Activated T-cell treated with anti-CD3 and anti-CD28 coated beads for 48 hours (primary cell): ENCODE measurements at regions not wholly inside any gene's neighbourhood (a gene's known extent, or its start where the extent isn't known, plus 50 kb on each side); places are given as distances from the start of the nearest gene placed in this dataset.

Source experiments
- DNase-seq: peaks from one replicate; pipeline ENCODE4 v3.0.0-alpha.2; 2020; ENCODE audit warnings: low read depth

DNA sequence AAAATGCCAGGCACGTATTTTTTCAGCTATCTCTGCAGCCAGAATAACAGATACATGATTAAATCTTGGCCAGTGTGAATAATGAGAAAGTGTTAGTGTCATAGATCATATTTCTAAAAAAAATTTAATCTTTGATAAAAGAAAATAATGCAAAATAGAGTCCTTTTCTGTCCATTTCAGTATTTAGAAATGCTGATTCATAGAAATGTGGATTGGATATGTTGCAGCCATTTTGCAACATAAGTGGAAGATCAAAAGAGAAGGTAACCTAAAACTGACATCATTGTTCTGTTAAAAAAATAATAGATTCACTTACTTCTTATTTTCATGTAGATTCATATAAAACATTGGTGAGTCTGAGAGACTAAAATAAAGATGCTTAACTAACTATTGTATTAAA lies 1010.3 kb downstream of the LRFN5 start:
- DNase-seq, result no peak

DNA sequence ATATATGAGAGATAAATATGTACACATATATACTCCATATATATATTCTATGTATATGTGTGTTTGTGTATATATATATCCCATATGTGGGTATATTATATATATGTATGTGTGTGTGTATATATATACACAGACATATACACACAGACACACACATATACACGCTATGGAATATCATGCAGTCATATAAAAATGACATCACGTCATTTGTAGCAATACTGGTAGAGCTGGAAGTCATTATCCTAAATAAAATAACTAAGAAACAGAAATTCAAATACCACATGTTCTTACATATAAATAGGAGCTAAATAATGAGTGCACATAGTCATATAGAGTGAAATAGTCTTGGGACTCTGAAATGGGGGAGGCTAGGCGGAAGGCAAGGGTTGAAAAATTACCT lies 1000.2 kb downstream of the LRFN5 start:
- no peak for DNase-seq

DNA sequence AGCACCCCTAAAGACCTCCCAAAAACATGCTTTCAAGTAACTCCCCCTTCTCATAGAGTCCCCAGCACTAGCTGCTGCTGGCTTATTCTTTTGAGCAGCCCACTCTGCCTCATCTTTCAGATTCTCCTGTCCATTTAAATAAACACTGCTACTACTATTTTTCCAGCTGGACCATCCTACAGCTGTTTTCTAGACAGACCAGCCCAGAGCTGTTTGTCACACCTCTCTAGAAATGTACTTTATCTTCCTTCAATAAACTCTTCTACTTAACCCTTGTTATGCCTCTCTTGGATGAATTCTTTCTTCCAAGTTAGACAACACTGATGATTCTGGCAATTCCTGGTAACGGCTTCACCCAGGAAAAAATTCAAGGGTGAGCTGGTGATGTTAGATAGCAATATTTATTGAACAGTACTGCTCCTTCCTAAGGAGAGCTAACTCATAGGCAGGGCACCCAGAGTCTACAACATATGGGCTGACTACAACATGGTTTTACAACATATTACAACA lies 995.7 kb downstream of the LRFN5 start:
- DNase-seq, result no peak

DNA sequence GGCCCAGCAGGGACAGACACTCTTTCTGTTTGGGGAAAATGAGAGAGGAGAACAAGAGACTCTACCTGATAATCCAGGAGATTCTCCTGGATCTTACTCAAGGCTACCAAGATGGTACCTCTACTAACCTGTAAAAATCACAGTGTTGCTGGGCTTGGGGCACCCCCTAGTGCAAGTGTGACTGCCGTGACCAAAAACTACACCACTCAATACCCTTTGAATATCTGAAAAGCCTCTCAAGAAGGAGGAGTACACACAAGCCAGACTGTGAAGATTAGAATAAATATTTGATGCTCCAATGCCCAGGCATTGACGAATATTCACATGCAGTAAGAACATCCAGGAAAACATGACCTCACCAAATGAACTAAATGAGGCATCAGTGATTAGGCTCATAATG lies 965.4 kb downstream of the LRFN5 start:
- no peak for DNase-seq

- no peak for DNase-seq
Measured at GRCh38 chr14:42569227-42569626, 962.6 kb downstream of the LRFN5 start.

DNA sequence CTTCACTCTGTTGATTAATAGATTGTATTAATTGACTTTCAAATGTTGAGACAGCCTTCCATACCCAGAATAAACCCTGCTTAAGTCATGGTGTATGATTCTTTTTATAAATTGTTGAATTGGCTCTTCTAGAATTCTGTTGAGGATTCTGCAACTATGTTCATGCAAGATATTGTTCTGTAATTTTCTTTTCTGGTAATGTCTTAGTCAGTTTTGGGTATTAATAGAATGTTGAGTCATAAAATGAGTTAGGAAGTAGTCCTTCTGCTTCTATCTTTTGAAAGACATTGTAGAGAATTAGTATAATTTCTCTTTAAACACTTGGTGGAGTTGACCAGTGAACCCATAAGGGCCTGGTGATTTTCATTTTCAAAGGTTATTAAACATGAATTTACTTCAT lies 958.9 kb downstream of the LRFN5 start:
- DNase-seq, result no peak

- no peak for DNase-seq
Measured at GRCh38 chr14:42563313-42563712, 956.6 kb downstream of the LRFN5 start.

- DNase-seq, result no peak
Measured at GRCh38 chr14:42556551-42556950, 949.9 kb downstream of the LRFN5 start.

GRCh38 chr14:42555365-42555764 lies 948.7 kb downstream of the LRFN5 start:
- no peak for DNase-seq

DNA sequence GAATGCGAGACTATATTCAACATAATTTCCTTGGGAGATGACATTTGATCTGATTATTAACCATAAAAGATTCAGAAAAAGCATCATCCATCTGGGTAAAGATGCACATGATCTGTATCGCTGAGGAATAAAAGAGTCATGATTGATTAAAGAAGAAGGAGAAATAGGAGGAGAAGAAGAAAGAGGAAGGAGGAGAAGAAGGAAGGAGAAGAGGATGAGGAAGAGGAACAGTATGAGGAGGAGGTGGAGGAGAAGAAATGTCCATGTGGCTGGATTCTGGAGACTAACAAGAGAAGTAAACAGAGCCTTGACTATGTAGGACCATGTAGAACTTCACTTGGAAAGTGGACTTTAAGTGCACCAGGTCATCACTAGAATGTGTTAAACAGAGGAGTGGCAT lies 947.4 kb downstream of the LRFN5 start:
- DNase-seq, result no peak

GRCh38 chr14:42550310-42550709 lies 943.6 kb downstream of the LRFN5 start:
- no peak for DNase-seq

- no peak for DNase-seq
Measured at GRCh38 chr14:42548349-42548748, 941.7 kb downstream of the LRFN5 start.

DNA sequence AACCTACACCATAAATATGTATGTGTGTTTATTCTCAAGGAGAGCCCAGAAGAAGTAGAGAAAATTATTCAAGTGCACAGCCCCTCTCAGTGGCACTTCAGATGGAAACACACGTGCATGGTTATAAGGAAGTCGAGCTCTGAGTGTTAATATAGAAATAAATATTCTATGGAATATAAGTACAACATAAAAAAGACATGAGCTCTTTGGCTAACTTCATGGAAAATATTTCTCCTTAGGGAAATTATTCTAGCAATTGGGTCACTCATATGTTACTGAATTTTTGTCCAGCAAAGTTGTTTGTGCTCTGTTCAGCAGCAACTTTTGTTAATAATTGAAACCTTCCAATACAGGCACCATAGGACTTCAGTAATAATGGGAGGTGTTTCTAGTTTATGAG lies 939.0 kb downstream of the LRFN5 start:
- no peak for DNase-seq

GRCh38 chr14:42541535-42542001 lies 934.9 kb downstream of the LRFN5 start:
- DNase-seq, result no peak

- no peak for DNase-seq
Measured at GRCh38 chr14:42535397-42535796, 928.7 kb downstream of the LRFN5 start.

- no peak for DNase-seq
Measured at GRCh38 chr14:42533476-42533875, 926.8 kb downstream of the LRFN5 start.

- no peak for DNase-seq
Measured at GRCh38 chr14:42532194-42532593, 925.5 kb downstream of the LRFN5 start.

DNA sequence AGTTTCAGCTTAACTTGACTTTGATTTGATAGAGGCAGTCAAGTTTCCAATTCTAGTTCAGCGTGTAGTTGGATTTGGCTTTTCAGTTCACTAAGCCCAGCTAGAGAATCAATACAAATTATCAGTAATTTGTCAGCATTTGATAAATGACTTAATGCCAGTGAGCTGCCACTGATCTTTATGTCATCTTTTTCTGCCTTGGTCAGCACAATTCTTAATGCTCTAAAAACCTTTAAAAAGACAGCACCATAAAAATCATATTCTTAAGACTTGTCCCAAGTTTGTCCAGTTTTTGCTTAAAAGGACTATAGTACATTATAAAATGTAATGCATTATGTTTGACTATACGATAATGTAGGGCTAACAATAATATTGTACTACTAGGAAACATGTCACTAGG lies 920.5 kb downstream of the LRFN5 start:
- DNase-seq, result no peak

DNA sequence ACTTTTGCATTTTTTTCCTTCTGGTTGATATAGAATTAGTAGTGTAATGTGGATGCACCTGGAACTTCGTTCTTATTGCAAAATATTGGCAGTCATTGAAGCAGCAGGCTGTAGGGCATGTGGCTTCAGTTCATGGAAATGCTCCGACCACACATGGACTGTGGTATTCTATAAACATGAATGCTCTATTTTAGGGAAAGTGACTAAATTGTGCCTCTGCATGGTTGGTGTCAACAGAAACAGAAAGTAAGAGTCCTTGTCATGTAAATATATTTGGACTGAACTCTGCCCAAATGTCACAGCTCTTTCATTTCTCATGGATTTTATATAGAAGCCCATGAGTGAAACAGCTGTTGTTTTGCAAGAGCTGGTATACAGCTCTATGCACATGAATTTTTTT lies 917.0 kb downstream of the LRFN5 start:
- no peak for DNase-seq

DNA sequence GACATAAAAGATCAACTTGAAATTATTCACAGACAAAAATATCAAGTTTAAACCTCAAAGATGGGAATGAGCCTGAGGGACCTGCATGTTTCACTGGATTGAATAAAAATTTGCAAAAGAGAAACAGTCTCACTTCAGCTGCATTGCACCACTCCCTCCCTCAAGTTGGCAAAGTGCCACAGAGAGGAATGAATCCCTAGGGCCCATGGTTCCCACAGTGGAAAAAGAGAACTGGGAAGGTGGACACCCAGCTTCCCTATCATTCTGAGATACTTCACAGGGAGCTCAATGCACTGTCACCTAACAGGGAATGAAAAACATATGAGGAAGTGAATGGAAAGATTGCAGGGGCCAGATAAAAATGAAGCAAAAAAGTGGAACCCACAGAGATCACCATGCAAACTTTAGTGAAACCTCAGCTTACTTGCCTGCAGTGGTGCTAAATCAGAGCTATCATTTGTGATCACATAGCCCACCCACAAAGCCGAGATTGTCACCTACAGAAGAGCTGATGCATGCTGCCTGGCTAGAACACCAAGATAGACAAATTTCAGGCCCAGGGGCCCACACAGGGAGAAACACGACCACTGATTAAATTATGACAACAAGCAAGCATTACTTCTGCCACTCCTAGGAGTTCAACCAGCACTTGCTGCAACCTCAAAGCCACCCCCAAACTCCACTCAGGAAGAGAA lies 911.3 kb downstream of the LRFN5 start:
- DNase-seq, result no peak

GRCh38 chr14:42513837-42514236 lies 907.2 kb downstream of the LRFN5 start:
- no peak for DNase-seq

DNA sequence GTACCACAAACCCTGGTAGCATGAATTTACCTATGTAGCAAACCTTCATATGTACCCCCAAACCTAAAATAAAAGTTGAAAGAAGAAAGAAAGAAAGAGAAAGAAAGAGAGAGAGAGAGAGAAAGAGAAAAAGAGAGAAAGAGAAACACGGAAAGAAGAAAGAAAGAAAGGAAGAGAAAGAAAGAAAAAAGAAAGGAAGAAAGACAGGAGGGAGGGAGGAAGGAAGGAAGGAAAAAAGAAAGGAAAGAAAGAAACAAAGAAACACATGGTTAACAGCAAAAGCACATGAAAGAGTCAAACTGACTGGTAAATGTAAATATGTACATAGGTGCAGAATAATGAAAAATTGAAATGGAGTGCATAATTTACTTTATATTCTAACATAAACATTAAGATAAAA lies 903.4 kb downstream of the LRFN5 start:
- DNase-seq, result no peak

GRCh38 chr14:42508209-42508946 lies 901.7 kb downstream of the LRFN5 start:
- no peak for DNase-seq

- DNase-seq, result no peak
Measured at GRCh38 chr14:42504433-42504832, 897.8 kb downstream of the LRFN5 start.
